HEK293T (cell line): ENCODE measurements at regions not wholly inside any gene's neighbourhood (a gene's known extent, or its start where the extent isn't known, plus 50 kb on each side); places are given as distances from the start of the nearest gene placed in this dataset.

Experiments used
- FOXA1 ChIP-seq: fragments of 450-650 bp; IDR thresholded peaks from 2 replicates; pipeline ENCODE4 v1.6.1; 2016; ENCODE audit warnings: mild to moderate bottlenecking
- SP1 ChIP-seq: fragments of 450-650 bp; IDR thresholded peaks from 2 replicates; pipeline ENCODE4 v1.6.1; 2017
- TARDBP ChIP-seq: fragments of 450-650 bp; IDR thresholded peaks from 2 replicates; pipeline ENCODE4 v1.6.1; 2016
- ZNF384 ChIP-seq: fragments of 450-650 bp; IDR thresholded peaks from 2 replicates; pipeline ENCODE4 v1.6.1; 2016
- TF ChIP-seq, protein P1 (sequence below): fragments of 450-650 bp; IDR thresholded peaks from 2 replicates; pipeline ENCODE4 v1.6.1; 2016

DNA sequence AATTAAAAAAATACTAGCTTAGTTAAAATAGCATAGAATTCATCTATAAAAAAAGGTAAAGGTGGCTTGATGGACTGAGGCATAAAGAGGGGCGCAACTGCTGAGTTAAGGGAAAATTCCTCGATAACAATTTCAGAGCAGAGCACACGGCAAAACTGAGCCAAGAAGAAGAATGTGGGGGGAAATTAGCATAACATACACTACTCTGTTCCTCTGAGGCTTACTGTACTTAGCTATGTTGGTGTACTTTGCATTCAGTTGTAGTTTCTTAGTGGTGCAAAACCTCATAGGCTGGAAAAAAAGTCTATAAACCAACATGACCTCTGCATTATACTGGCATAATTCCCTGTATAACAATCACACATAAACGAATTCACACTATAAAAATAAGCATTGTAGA is 357.9 kb upstream of the LRRC3B start:
- TF ChIP-seq TARDBP (no peak), FOXA1 (no peak), ZNF384 (no peak), SP1 (no peak)
- TF ChIP-seq, protein P1, sequence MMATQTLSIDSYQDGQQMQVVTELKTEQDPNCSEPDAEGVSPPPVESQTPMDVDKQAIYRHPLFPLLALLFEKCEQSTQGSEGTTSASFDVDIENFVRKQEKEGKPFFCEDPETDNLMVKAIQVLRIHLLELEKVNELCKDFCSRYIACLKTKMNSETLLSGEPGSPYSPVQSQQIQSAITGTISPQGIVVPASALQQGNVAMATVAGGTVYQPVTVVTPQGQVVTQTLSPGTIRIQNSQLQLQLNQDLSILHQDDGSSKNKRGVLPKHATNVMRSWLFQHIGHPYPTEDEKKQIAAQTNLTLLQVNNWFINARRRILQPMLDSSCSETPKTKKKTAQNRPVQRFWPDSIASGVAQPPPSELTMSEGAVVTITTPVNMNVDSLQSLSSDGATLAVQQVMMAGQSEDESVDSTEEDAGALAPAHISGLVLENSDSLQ: no peak
